Erythroblast (primary cell): ENCODE measurements at regions not wholly inside any gene's neighbourhood (a gene's known extent, or its start where the extent isn't known, plus 50 kb on each side); places are given as distances from the start of the nearest gene placed in this dataset.

Experiments used
- GATA1 ChIP-seq: IDR thresholded peaks from 2 replicates; pipeline ENCODE4 v1.6.1; 2011; ENCODE audit warnings: low read depth, mild to moderate bottlenecking, control low read depth, low read length, moderate library complexity
- POLR2A ChIP-seq: IDR thresholded peaks from 2 replicates; pipeline ENCODE4 v1.6.1; 2011; ENCODE audit warnings: mild to moderate bottlenecking, low read length

DNA sequence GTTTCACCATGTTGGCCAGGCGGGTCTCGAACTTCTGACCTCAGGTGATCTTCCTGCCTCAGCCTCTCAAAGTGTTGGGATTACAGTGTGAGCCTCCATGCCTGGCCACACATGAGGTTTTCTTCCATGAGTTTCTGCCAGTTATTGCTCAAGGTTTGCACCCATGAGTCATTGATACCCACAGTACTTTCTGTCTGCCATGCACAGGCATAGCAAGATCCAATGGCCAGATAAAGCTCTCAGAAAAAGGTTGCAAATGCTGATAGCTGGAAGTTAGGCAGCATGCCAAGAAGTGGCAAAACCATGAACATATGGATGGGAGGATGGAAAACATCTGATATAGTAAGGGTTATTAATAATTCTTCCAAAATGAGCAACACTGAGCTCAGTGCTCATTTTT, 298.7 kb upstream of the NRG3 start:
- TF ChIP-seq POLR2A (no peak), GATA1 (no peak)
